MM.1S (cell line): ENCODE measurements at regions not wholly inside any gene's neighbourhood (a gene's known extent, or its start where the extent isn't known, plus 50 kb on each side); places are given as distances from the start of the nearest gene placed in this dataset.

ENCODE experiments used
- DNase-seq: peaks from one replicate; pipeline ENCODE4 v3.0.0-alpha.2; 2015
- H2AFZ ChIP-seq: fragments of 300-600 bp; sonication (generic); 2 replicates; pipeline ENCODE4 v1.6.0; 2016; ENCODE audit warnings: antibody characterized with exemption, low read length
- H3F3A ChIP-seq: fragments of 300-600 bp; sonication (generic); 2 replicates; pipeline ENCODE4 v1.6.1; 2016; ENCODE audit warnings: mild to moderate bottlenecking, antibody characterized with exemption, low read length, moderate library complexity, mixed read lengths; ENCODE audit not compliant: insufficient read depth
- H3K27ac ChIP-seq: fragments of 300-600 bp; sonication (generic); 2 replicates; pipeline ENCODE4 v1.5.1; 2016; ENCODE audit warnings: mild to moderate bottlenecking, low read length
- H3K27me3 ChIP-seq: fragments of 300-600 bp; sonication (generic); replicated peaks from 2 replicates; pipeline ENCODE4 v1.6.0; 2016; ENCODE audit warnings: low read length; ENCODE audit not compliant: insufficient read depth
- H3K36me3 ChIP-seq: fragments of 300-600 bp; sonication (generic); replicated peaks from 2 replicates; pipeline ENCODE4 v1.6.1; 2016; ENCODE audit warnings: mild to moderate bottlenecking, low read length, mixed read lengths; ENCODE audit not compliant: insufficient read depth
- H3K4me1 ChIP-seq: fragments of 300-600 bp; sonication (generic); 2 replicates; pipeline ENCODE4 v1.6.1; 2016; ENCODE audit warnings: low read length, mixed read lengths
- H3K4me2 ChIP-seq: fragments of 300-600 bp; sonication (generic); 2 replicates; pipeline ENCODE4 v1.6.0; 2016; ENCODE audit warnings: low read depth, low read length
- H3K4me3 ChIP-seq: fragments of 300-600 bp; sonication (generic); 2 replicates; pipeline ENCODE4 v1.5.1; 2016; ENCODE audit warnings: low read length, mixed read lengths
- H3K79me2 ChIP-seq: fragments of 300-600 bp; sonication (generic); 2 replicates; pipeline ENCODE4 v1.6.1; 2016; ENCODE audit warnings: mixed run types, low read length, mixed read lengths
- H3K9ac ChIP-seq: fragments of 300-600 bp; sonication (generic); 2 replicates; pipeline ENCODE4 v1.6.1; 2016; ENCODE audit warnings: low read length, mixed read lengths
- H3K9me2 ChIP-seq: fragments of 300-600 bp; sonication (generic); replicated peaks from 2 replicates; pipeline ENCODE4 v1.6.1; 2016; ENCODE audit warnings: mild to moderate bottlenecking, low read length, mixed read lengths; ENCODE audit not compliant: insufficient read depth
- H3K9me3 ChIP-seq: fragments of 300-600 bp; sonication (generic); replicated peaks from 2 replicates; pipeline ENCODE4 v1.6.1; 2016; ENCODE audit warnings: mild to moderate bottlenecking, low read length, mixed read lengths; ENCODE audit not compliant: insufficient read depth
- H4K20me1 ChIP-seq: fragments of 300-600 bp; sonication (generic); 2 replicates; pipeline ENCODE4 v1.6.1; 2016; ENCODE audit warnings: mild to moderate bottlenecking, low read length, moderate library complexity, mixed read lengths; ENCODE audit not compliant: insufficient read depth
- EZH2 ChIP-seq: fragments of 300-600 bp; sonication (generic); optimal IDR thresholded peaks from 2 replicates; pipeline ENCODE3; 2017; ENCODE audit warnings: low read depth, mild to moderate bottlenecking, antibody characterized with exemption, low read length, mixed read lengths
- EZH2phosphoT487 ChIP-seq: fragments of 300-600 bp; sonication (generic); IDR thresholded peaks from 2 replicates; pipeline ENCODE4 v1.6.1; 2018; ENCODE audit warnings: antibody characterized with exemption, low read length
- TF ChIP-seq, protein P1 (sequence below): fragments of 300-600 bp; sonication (generic); IDR thresholded peaks from 2 replicates; pipeline ENCODE4 v1.5.1; 2016; ENCODE audit warnings: antibody characterized with exemption, low read length, mixed read lengths

- Histone ChIP-seq H3K9ac (no peak overlapping the region), H3K9me2 (no peaks in the 10 kb centered on the region), H3K79me2 (no peaks in the 10 kb centered on the region), H4K20me1 (no peaks in the 10 kb centered on the region), H3K4me2 (no peak overlapping the region), H3F3A (no peaks in the 10 kb centered on the region), H3K27me3 (no peaks in the 10 kb centered on the region), H3K27ac (no peak overlapping the region), H2AFZ (no peak overlapping the region), H3K9me3 (no peaks in the 10 kb centered on the region), H3K4me3 (no peak overlapping the region), H3K4me1 (no peaks in the 10 kb centered on the region), H3K36me3 (no peaks in the 10 kb centered on the region)
- no peak for DNase-seq
- TF ChIP-seq, protein P1, sequence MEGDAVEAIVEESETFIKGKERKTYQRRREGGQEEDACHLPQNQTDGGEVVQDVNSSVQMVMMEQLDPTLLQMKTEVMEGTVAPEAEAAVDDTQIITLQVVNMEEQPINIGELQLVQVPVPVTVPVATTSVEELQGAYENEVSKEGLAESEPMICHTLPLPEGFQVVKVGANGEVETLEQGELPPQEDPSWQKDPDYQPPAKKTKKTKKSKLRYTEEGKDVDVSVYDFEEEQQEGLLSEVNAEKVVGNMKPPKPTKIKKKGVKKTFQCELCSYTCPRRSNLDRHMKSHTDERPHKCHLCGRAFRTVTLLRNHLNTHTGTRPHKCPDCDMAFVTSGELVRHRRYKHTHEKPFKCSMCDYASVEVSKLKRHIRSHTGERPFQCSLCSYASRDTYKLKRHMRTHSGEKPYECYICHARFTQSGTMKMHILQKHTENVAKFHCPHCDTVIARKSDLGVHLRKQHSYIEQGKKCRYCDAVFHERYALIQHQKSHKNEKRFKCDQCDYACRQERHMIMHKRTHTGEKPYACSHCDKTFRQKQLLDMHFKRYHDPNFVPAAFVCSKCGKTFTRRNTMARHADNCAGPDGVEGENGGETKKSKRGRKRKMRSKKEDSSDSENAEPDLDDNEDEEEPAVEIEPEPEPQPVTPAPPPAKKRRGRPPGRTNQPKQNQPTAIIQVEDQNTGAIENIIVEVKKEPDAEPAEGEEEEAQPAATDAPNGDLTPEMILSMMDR = no peak
- TF ChIP-seq EZH2 (no peak), EZH2phosphoT487 (no peak)
Observed at GRCh38 chr6:153621491-153621890, 417.5 kb upstream of the OPRM1 start.

DNA sequence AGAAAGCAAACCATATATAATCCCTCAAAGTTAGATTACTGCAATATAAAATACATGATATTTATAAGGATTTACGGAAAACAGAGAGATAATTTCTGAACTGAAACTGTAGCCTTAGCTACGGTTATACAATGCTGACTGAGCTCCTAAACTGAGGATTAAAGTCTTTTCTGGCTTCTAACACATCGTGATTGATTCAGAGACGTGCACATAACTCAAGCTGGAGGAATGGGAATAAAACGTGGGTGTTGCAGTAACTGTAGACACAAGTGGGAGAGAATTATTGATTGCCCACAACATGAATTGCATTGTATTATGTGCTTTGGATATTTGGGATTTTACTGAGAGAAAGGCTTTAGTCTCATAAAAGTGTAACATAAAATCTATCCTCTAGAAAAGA is 418.0 kb upstream of the OPRM1 start:
- Histone ChIP-seq H3K9me3 (no peaks in the 10 kb centered on the region), H3K9ac (no peak overlapping the region), H3K79me2 (no peaks in the 10 kb centered on the region), H4K20me1 (no peaks in the 10 kb centered on the region), H3K4me1 (no peaks in the 10 kb centered on the region), H3K4me3 (no peak overlapping the region), H3K36me3 (no peaks in the 10 kb centered on the region), H3K27ac (no peak overlapping the region), H3F3A (no peaks in the 10 kb centered on the region), H3K9me2 (no peaks in the 10 kb centered on the region), H3K4me2 (no peak overlapping the region), H3K27me3 (no peaks in the 10 kb centered on the region), H2AFZ (no peak overlapping the region)
- DNase-seq = no peak
- TF ChIP-seq, protein P1 = no peak
- TF ChIP-seq EZH2 = no peak
- TF ChIP-seq EZH2phosphoT487 = no peak

- Histone ChIP-seq H3K4me2 (no peak overlapping the region), H4K20me1 (no peaks in the 10 kb centered on the region), H3K9me3 (no peaks in the 10 kb centered on the region), H3K9ac (no peak overlapping the region), H3K79me2 (no peaks in the 10 kb centered on the region), H2AFZ (no peak overlapping the region), H3F3A (no peaks in the 10 kb centered on the region), H3K9me2 (no peaks in the 10 kb centered on the region), H3K36me3 (no peaks in the 10 kb centered on the region), H3K27me3 (no peaks in the 10 kb centered on the region), H3K4me1 (no peaks in the 10 kb centered on the region), H3K27ac (no peak overlapping the region), H3K4me3 (no peak overlapping the region)
- DNase-seq = no peak
- TF ChIP-seq EZH2phosphoT487 = no peak
- TF ChIP-seq EZH2 = no peak
- TF ChIP-seq, protein P1 = no peak
Observed at GRCh38 chr6:153618371-153619322, 420.4 kb upstream of the OPRM1 start.
